Fibroblast of lung (primary cell): ENCODE measurements at regions not wholly inside any gene's neighbourhood (a gene's known extent, or its start where the extent isn't known, plus 50 kb on each side); places are given as distances from the start of the nearest gene placed in this dataset.

Source experiments
- DNase-seq, 2 donors: peaks; one replicate each; pipeline versions ENCODE4 v3.0.0 to v3.0.0-alpha.2; 2010; ENCODE audit warnings: low read depth in 2 of 2
- H2AFZ ChIP-seq: 2 replicates; pipeline ENCODE4 v1.5.1; 2012; ENCODE audit warnings: low read length, control low read depth, inconsistent platforms
- H3K27ac ChIP-seq: 2 replicates; pipeline ENCODE4 v1.5.1; 2011; ENCODE audit warnings: low read length, control low read depth; ENCODE audit not compliant: insufficient read depth
- H3K27me3 ChIP-seq: 2 replicates; pipeline ENCODE4 v1.5.1; 2011; ENCODE audit warnings: mild to moderate bottlenecking, low read length; ENCODE audit not compliant: control insufficient read depth, insufficient read depth
- H3K36me3 ChIP-seq: 2 replicates; pipeline ENCODE4 v1.5.1; 2011; ENCODE audit warnings: low read length; ENCODE audit not compliant: control insufficient read depth, insufficient read depth
- H3K4me1 ChIP-seq: 2 replicates; pipeline ENCODE4 v1.5.1; 2011; ENCODE audit warnings: low read length; ENCODE audit not compliant: control insufficient read depth, insufficient read depth; ENCODE audit errors: extremely low read depth
- H3K4me2 ChIP-seq: 2 replicates; pipeline ENCODE4 v1.5.1; 2011; ENCODE audit warnings: low read length, control low read depth; ENCODE audit not compliant: insufficient read depth; ENCODE audit errors: extremely low read depth
- H3K4me3 ChIP-seq, 4 experiments: fragments of 200-600 bp in 1 of 4; sonication (generic) in 1 of 4; replicated peaks in 1 of 4; 2 replicates each; pipeline ENCODE4 v1.5.1; 2011 to 2016; ENCODE audit warnings: low read length in 4 of 4, low read depth in 3 of 4, mild to moderate bottlenecking in 3 of 4, control low read depth in 2 of 4, inconsistent platforms in 1 of 4, mixed read lengths in 1 of 4; ENCODE audit not compliant: insufficient read depth in 1 of 4; ENCODE audit errors: control extremely low read depth in 1 of 4
- H3K79me2 ChIP-seq: 2 replicates; pipeline ENCODE4 v1.5.1; 2012; ENCODE audit warnings: mild to moderate bottlenecking, low read length, inconsistent platforms; ENCODE audit not compliant: control insufficient read depth, insufficient read depth
- H3K9ac ChIP-seq: 2 replicates; pipeline ENCODE4 v1.5.1; 2011; ENCODE audit warnings: mild to moderate bottlenecking, low read length, control low read depth; ENCODE audit not compliant: insufficient read depth
- H3K9me3 ChIP-seq: 2 replicates; pipeline ENCODE4 v1.5.1; 2012; ENCODE audit warnings: low read depth, low read length; ENCODE audit not compliant: control insufficient read depth, insufficient read depth
- H4K20me1 ChIP-seq: 2 replicates; pipeline ENCODE4 v1.5.1; 2011; ENCODE audit warnings: low read length; ENCODE audit not compliant: control insufficient read depth, insufficient read depth; ENCODE audit errors: extremely low read depth
- CTCF ChIP-seq, 2 donors: IDR thresholded peaks in 1 of 2; conservative IDR thresholded peaks in 1 of 2; 1 replicate in 1 of 2; 2 replicates in 1 of 2; pipeline ENCODE4 v1.5.1; 2011 to 2012; ENCODE audit warnings: low read length in 2 of 2, control low read depth in 1 of 2, inconsistent platforms in 1 of 2, low read depth in 1 of 2, mild to moderate bottlenecking in 1 of 2
- EZH2 ChIP-seq: IDR thresholded peaks from 2 replicates; pipeline ENCODE4 v1.5.1; 2012; ENCODE audit warnings: low read length, control low read depth, mild to moderate bottlenecking; ENCODE audit errors: missing control alignments

GRCh38 chr3:101154401-101154800, 161.2 kb upstream of the ABI3BP start:
- no peak overlapping the region for H3K4me2 ChIP-seq
- no peak overlapping the region for H3K9ac ChIP-seq
- no peak overlapping the region for H2AFZ ChIP-seq
- H3K79me2 ChIP-seq, result no peaks in the 10 kb centered on the region
- H3K36me3 ChIP-seq, result no peaks in the 10 kb centered on the region
- DNase-seq, result no peak
- no peaks in the 10 kb centered on the region for H4K20me1 ChIP-seq
- TF ChIP-seq CTCF (conservative IDR thresholded peaks at IDR 0.05 in 1 of 2, IDR thresholded peaks at IDR 0.05 in 1 of 2; ENCODE audit: low read depth in 1 of 2, low read length in 2 of 2) (no peak), EZH2 (no peak)
- no peaks in the 10 kb centered on the region for H3K27me3 ChIP-seq
- peaks cover 2% of the 10 kb centered on the region for H3K4me1 ChIP-seq
- H3K9me3 ChIP-seq, result no peaks in the 10 kb centered on the region
- H3K4me3 ChIP-seq, result no peak overlapping the region
- H3K27ac ChIP-seq, result no peak overlapping the region

GRCh38 chr3:101151286-101151913, 158.2 kb upstream of the ABI3BP start:
- Histone ChIP-seq H2AFZ (no peak overlapping the region), H4K20me1 (no peaks in the 10 kb centered on the region), H3K9me3 (no peaks in the 10 kb centered on the region), H3K4me1 (no peaks in the 10 kb centered on the region), H3K27ac (no peak overlapping the region), H3K4me3 (no peak overlapping the region), H3K79me2 (no peaks in the 10 kb centered on the region), H3K27me3 (no peaks in the 10 kb centered on the region), H3K36me3 (no peaks in the 10 kb centered on the region), H3K9ac (no peak overlapping the region), H3K4me2 (no peak overlapping the region)
- no peak for TF ChIP-seq EZH2
- DNase-seq, result peak in 1 of 2 donors; percentile 50

GRCh38 chr3:101150504-101150903, 157.3 kb upstream of the ABI3BP start:
- Histone ChIP-seq H3K4me3 (no peak overlapping the region), H3K27ac (no peak overlapping the region), H3K9me3 (no peaks in the 10 kb centered on the region), H3K4me2 (no peak overlapping the region), H3K36me3 (no peaks in the 10 kb centered on the region), H3K27me3 (no peaks in the 10 kb centered on the region), H3K79me2 (no peaks in the 10 kb centered on the region), H2AFZ (no peak overlapping the region), H3K4me1 (no peaks in the 10 kb centered on the region), H3K9ac (no peak overlapping the region), H4K20me1 (no peaks in the 10 kb centered on the region)
- TF ChIP-seq CTCF (conservative IDR thresholded peaks at IDR 0.05 in 1 of 2, IDR thresholded peaks at IDR 0.05 in 1 of 2; ENCODE audit: low read depth in 1 of 2, low read length in 2 of 2), result no peak
- TF ChIP-seq EZH2, result no peak
- DNase-seq, result no peak
